ENCODE measurements at regions not wholly inside any gene's neighbourhood (a gene's known extent, or its start where the extent isn't known, plus 50 kb on each side); places are given as distances from the start of the nearest gene placed in this dataset.

GRCh38 chr4:175234162-175234561, 316.0 kb downstream of the ADAM29 start:
- Histone ChIP-seq H3K27ac (no peak overlapping the region), H3K9me3 (no peaks in the 10 kb centered on the region), H3K27me3 (replicated peaks; ENCODE audit: insufficient read depth) (no peaks in the 10 kb centered on the region), H3K4me1 (ENCODE audit: control insufficient read depth in 1 of 2, low read depth in 2 of 2) (no peaks in the 10 kb centered on the region), H3K36me3 (no peaks in the 10 kb centered on the region), H3K4me3 (no peak overlapping the region)
- TF ChIP-seq CTCF (IDR thresholded peaks at IDR 0.05) = no peak
- DNase-seq (ENCODE audit: low spot score) = no peak
- ATAC-seq (ENCODE audit: insufficient number of reproducible peaks, low FRiP score, low read depth) = no peak

GRCh38 chr4:175238827-175239517, 320.8 kb downstream of the ADAM29 start:
- no peak for ATAC-seq (ENCODE audit: insufficient number of reproducible peaks, low FRiP score, low read depth)
- H3K9me3 ChIP-seq = no peaks in the 10 kb centered on the region
- TF ChIP-seq CTCF (IDR thresholded peaks at IDR 0.05) = no peak
- no peaks in the 10 kb centered on the region for H3K4me1 ChIP-seq (ENCODE audit: control insufficient read depth in 1 of 2, low read depth in 2 of 2)
- no peak for DNase-seq (ENCODE audit: low spot score)
- H3K27ac ChIP-seq = no peak overlapping the region
- no peak overlapping the region for H3K4me3 ChIP-seq
- no peaks in the 10 kb centered on the region for H3K27me3 ChIP-seq (replicated peaks; ENCODE audit: insufficient read depth)
- H3K36me3 ChIP-seq = no peaks in the 10 kb centered on the region

GRCh38 chr4:175246941-175247340, 328.8 kb downstream of the ADAM29 start:
- TF ChIP-seq CTCF (IDR thresholded peaks at IDR 0.05) = no peak
- DNase-seq (ENCODE audit: low spot score) = no peak
- Histone ChIP-seq H3K27me3 (replicated peaks; ENCODE audit: insufficient read depth) (no peaks in the 10 kb centered on the region), H3K9me3 (no peaks in the 10 kb centered on the region), H3K27ac (no peak overlapping the region), H3K4me3 (no peak overlapping the region), H3K4me1 (ENCODE audit: control insufficient read depth in 1 of 2, low read depth in 2 of 2) (no peaks in the 10 kb centered on the region), H3K36me3 (no peaks in the 10 kb centered on the region)
- no peak for ATAC-seq (ENCODE audit: insufficient number of reproducible peaks, low FRiP score, low read depth)

- ATAC-seq (ENCODE audit: insufficient number of reproducible peaks, low FRiP score, low read depth) = no peak
These were observed 334.5 kb downstream of the ADAM29 start for GRCh38 chr4:175252642-175253041.

More at GRCh38 chr4:175252642-175253041, 334.5 kb downstream of the ADAM29 start:
- no peaks in the 10 kb centered on the region for H3K9me3 ChIP-seq
- no peak for DNase-seq (ENCODE audit: low spot score)
- no peaks in the 10 kb centered on the region for H3K36me3 ChIP-seq
- no peak for TF ChIP-seq CTCF (IDR thresholded peaks at IDR 0.05)
- H3K4me1 ChIP-seq (ENCODE audit: control insufficient read depth in 1 of 2, low read depth in 2 of 2) = no peaks in the 10 kb centered on the region
- no peak overlapping the region for H3K4me3 ChIP-seq
- no peak overlapping the region for H3K27ac ChIP-seq
- H3K27me3 ChIP-seq (replicated peaks; ENCODE audit: insufficient read depth) = no peaks in the 10 kb centered on the region
